Right renal cortex interstitium (tissue), 3 donors: ENCODE measurements at regions not wholly inside any gene's neighbourhood (a gene's known extent, or its start where the extent isn't known, plus 50 kb on each side); places are given as distances from the start of the nearest gene placed in this dataset.
"Not testable (repeated sequence)": the region's sequence is repeated elsewhere in the genome, so short reads cannot be mapped to it uniquely, and the experiment has no call there.

Source experiments
- DNase-seq, 3 donors: peaks; one replicate each; pipeline ENCODE4 v3.0.0-alpha.2; 2013; ENCODE audit warnings: low read depth in 3 of 3, low spot score in 2 of 3

DNA sequence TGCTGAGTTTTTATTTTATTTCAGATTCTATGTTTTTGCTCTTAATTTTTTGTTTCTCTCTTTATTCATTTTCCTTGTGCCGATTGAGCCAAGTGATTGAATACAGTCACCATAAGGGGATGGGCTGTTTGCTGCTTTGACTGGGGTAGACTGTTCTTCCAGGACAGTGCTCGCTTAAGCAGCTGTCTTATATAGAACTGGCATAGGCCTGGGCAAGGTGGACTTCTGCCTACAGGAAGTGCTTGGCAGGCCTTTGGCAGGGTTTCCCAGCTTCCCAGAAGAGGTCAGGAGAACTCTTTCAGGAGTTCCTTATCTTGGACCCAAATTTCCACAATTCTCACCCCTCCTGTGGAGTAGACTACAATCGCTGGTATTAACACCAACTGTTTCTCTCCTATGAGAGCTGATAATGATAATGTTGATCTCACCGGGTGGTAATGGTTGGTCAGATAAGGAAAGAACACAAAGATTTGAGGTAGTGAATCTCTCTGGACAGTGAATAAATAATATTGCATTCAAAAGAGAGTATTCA lies 207.5 kb upstream of the ST6GAL2 start:
- no peak for DNase-seq

DNA sequence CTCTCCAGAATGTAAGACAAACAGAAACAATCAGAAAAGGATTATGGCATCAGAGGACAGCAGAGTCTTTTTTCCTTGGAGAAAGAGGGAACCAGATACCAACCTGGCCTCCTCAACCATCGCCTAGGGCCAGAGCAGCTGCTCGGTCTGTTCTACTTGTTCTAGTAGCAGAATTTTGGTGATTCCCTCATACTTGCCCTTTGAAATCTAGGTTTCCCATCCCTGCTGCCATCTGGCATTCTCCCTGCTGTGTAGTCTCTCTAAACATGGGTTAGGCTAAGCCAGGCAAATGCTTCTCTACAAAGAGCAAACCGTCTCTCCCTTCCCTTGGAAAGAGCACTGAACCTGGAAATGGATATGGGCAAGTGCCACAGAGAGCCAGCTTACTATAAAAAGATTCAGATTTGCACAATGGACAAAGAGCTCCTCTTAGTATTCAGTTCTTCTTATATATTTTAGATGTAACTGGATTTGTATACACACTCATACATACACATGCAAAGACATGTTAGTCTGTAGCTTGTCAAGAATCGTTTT lies 208.6 kb upstream of the ST6GAL2 start:
- DNase-seq, result no peak

DNA sequence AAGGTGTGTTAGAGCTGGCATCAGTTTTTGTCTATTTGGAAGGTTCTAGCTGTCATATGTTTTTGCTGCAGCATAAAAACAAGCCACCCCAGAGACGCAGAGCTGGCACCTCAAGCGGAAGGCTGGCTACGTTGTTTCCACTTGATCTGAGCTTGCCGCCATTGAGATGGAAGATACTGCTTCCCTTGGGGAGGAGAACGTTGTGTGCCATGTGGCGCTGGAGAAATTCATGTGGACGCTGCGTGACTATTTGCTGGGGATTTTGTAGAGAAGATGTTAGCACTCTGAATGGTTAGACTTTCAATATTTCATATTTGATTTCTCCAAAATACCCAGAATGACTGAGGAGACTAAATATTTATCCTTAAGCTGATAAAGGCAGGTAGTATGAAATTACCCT lies 216.2 kb upstream of the ST6GAL2 start:
- no peak for DNase-seq

DNA sequence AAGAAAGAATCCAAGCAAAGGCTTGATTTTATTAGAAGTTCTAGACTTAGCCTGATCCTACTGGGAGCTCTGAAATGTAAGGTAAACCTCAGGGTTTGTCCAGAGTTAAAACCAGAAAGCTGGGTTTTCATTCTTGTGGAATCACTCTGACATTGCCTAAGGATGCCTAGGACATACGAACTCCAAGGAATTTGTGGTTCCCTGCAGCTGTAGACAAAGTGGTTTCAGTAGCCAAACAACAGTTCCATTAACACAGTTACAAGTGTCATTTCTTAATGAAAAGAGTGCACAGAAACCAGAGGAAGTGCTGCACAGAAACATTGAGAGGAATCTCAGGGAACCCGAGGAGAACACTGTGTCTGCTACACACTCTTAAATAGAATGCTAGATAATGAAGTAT lies 221.4 kb upstream of the ST6GAL2 start:
- DNase-seq, result no peak

DNA sequence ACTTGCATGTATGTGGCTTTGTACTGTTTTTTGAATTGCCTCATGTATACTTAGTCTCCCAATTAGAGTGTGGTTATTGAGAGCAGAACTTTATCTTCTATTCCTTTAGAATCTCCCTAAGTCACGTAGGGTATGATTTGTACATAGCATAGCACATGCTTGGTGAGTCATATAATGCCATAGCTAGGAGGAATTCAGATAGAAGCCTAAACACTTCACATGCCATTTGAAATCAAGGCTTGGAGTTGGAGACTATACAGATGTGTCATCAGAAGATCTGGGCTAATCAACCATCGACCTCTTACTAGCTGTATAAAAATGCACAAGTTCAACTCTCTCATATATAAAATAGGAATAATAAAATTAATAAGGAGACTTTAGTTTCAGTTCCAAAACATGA lies 222.6 kb upstream of the ST6GAL2 start:
- DNase-seq, result no peak

DNA sequence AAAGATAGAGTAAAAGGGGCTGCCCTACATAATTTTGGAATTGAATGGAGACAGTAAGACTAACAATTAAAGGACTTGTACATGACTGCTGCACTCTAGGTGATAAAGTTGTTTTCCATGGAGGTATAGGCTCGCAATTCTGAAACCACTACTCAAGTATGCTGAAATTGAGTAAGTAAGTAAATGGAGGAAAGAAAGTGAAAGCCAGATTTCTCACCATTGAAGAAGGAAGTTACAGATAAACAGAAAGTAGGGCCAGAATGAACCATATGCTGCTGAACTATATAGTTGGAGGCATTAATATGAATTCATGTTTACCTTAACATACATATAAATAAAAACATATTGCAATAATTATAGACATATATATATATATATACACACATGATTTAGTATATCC lies 225.7 kb upstream of the ST6GAL2 start:
- no peak for DNase-seq

DNA sequence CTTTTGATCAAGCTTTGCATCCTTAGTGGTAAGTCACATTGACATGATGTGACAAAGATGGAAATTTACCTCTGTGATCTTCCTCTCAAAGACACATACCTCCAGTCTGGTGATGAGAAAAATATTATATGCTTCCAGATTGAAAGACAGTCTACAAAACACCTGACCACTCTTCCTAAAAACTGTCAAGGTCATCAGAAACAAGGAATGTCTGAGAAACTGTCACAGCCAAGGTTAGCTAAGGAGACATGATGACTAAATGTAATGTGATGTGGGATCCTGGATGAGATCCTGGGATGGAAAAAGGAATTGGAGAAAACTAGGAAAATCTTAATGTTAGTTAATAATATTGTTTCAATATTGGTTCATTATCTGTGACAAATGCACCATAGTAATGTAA lies 226.6 kb upstream of the ST6GAL2 start:
- DNase-seq, result no peak

DNA sequence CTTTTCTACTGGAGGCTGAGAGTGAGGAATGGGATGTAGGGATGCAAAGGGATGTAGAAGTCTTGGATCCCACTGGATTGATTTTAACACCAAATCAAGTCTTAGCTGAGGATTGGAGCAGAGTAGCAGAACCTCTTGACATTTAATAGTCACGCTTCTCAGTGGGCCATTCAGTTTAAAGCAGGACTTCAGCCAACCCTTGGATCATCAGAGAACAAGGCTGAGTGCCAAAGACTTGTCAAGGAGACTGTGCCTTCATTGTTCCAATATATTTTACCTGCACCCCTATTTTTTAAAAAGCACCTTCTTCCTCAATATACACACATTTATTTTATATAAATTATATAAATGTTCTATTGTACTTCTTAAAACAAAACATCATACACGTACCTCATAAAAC lies 242.4 kb upstream of the ST6GAL2 start:
- DNase-seq, result no peak

DNA sequence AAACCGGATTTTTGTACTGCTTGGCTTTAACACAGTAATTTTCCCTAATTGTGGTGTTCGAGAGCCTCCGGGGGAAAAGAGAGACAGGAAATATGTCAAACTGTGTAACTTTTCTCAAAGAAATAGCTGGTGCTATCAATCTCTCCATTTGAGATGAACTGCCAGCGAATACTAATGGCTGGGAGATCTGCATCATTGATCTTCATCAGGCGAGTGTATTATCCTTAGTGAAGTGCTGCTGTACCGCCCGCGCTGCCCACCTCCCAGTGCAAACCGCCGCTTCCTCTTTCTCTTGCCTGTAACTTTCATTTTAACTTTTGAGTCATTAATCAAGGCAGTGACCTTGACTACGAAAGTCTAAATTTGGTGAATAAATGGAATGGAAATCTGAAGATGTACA lies 246.1 kb upstream of the ST6GAL2 start:
- no peak for DNase-seq

DNA sequence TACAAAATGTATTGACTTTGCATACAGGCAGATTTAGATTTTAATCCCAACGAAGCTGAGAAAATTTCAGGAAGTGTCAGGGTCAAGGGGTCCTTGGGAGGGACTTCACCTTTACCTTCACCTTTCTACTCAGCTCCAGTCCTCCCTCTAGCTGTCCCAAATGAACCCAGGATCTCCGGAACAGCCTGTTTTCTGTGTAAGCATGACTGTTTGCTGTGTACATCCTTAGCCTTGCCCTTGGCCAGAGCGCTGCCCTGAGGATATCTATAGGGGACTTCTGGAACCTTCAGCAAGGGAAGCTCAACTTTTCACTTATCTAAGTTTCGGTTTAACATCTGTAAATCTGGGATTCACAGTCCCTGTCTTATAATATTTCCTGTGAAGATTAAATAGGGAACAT lies 246.8 kb upstream of the ST6GAL2 start:
- no peak for DNase-seq

DNA sequence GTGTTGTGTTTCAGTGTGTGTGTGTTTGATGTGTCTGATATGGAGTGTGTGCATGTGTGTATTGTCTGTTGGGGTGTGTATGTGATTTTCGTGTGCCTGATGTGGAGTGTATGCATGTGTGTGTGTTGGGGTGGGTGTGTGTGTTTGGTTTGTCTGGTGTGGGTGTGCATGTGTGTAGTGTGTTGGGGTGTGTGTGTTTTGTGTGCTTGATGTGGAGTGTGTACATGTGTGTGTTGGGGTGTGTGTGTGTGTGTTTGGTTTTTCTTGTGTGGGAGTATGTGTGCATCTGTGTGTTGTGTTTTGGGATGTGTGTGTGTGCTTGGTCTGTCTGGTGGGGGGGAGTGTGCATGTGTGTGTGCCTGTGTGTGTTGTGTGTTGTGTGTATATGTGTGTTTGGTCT lies 247.4 kb upstream of the ST6GAL2 start:
- DNase-seq, result no peak

DNA sequence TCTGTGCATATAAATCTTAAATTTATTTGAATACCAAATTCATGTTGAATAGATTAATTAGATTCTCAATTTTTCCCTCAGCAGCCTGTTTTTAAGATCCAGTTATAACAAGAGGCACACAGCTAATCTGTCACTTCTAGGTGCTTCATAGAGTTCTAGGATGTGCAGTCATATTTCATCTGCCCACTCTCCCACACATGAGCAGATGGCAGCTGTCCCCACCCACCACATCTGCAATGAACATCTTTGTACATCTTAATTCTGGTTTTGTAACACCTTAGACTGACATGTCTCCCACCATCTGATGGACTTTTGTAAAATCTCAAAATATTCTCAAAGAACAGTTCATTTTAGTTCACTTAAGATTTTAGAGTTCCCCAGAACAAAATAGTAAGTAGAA lies 250.8 kb upstream of the ST6GAL2 start:
- no peak for DNase-seq

DNA sequence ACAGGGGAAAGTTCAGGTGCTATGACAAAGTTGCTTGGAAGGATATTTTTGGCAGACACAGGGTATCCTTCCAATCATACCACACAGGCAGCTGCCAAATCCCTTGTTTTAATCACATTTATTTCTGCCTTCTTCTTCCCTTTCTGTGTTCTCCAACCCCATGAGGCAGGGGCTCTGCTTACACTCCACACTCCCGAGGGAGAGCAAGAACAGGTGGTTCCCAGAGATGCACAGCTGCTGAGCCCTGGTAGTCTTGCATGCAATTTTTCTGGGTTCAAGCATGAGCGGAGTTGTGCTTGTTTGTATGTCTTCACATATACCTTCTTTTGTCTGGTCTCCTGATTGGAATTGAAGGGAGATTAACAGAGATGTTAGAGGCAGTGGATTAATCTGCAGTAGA lies 251.7 kb upstream of the ST6GAL2 start:
- DNase-seq, result no peak

DNA sequence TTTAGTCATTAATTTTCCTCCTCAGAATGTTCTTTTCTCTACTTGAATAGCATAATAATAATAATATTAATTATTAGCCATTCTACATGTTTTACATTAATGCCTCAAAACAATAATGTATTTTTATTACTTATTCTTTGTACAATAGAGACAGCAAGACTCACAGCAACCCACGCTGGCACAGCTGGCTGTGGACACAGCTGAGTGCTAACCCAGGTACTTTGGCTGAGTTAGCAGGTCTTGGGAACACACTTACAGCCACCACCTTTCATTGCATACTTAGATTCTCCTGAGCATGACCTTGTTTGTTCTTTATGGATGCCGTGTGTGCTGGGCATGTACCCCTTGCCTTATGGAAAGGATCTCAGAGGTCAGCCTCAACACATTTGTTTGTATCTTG lies 260.2 kb upstream of the ST6GAL2 start:
- DNase-seq, result no peak

DNA sequence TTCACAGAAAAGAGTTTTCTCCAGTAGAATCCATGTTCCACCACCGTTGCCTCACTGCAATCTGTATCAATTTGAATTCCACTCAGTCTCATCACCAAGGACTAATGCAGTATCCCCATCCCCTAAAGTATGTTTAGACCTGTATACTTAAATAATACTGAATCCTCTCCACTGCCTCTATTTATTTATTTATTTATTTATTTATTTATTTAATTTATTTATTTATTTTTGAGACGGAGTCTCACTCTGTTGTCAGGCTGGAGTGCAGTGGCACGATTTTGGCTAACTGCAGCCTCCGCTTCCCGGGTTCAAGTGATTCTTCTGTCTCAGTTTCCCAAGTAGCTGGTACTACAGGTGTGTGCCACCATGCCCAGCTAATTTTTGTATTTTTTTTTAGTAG lies 260.7 kb upstream of the ST6GAL2 start:
- DNase-seq, result not testable (repeated sequence)

DNA sequence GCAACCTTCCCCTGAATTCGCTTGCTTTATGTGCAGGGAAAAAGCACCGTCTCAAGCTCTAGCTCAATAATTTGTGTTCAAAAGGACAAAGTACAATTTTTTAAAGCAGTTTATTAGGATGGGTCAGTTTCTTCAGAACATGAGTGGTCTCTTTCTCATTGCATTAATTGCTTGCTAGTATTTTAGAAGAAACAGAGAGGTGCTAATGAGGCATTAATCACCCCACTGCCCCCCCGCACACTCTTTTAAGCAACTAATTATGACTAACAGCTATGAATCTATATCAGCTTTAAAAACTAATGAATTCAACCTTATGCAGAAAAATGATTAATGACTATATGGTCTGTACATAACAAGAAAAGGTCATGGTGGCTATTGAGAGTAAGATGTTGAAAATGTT lies 262.1 kb upstream of the ST6GAL2 start:
- no peak for DNase-seq

DNA sequence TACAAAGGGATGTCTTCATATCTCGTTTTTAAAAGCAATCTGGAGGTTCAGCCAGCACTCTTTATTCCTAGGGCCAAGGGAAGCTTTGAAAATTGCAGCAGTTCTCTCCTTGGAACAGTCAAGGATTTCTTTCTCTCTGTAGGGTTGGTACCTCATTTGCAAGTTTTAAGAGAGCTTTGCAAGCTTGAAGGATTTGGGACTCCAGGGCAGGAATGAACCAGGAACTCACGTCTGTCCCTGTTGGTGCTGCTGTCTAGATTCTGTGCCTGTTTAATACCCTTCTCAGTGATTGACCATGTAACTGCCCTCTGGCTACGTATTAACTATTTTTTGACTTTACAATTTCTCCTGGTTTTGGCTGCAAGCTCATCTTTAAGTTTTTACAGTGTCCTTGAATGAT lies 262.5 kb upstream of the ST6GAL2 start:
- DNase-seq, result no peak

DNA sequence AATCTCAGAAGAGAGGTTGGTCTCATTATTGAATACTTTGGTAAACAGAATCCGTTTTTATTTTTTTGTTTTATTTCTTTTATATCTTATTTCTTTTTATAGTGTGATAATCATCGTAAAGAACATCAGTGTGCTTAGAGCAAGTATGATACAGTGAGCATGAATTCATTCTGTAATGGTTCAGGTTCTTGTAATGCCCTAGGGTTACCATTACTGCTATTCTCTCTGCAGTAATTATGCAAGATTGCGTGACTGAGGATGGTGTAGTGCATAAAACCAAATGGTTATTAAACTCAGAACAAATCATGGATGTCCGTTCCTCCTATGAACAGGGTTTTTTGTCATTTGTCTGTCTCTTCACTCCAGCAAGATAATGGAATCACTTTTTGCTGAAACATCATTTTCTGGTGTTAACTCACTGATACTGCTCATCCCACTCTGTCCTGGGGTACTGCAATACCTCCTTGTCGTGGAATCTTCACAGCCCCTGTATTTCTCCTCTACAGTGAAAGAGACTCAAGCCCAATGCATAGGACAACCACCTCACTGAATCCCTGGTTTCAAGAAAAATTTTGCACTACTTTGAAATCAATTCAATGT lies 274.8 kb upstream of the ST6GAL2 start:
- DNase-seq, result no peak

DNA sequence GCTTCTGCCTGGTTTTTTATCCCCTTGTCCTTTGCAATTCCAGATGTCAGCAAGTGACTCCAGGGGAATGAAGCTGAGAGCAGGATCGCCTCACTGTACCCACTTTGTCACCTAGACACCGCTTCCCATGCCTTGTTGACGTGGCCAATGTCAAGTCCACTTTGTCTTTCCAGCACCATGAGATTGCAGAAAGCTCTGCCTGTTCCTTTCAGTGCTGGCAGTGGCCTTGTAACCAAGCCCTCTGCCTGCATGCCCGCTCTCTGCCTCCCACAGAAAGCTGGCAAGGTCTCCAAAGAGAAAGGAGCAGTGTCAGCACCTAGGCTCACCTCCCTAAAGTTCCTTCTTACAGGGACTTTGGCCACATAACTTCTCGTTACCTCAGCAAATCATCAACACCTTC lies 282.2 kb upstream of the ST6GAL2 start:
- DNase-seq, result no peak

DNA sequence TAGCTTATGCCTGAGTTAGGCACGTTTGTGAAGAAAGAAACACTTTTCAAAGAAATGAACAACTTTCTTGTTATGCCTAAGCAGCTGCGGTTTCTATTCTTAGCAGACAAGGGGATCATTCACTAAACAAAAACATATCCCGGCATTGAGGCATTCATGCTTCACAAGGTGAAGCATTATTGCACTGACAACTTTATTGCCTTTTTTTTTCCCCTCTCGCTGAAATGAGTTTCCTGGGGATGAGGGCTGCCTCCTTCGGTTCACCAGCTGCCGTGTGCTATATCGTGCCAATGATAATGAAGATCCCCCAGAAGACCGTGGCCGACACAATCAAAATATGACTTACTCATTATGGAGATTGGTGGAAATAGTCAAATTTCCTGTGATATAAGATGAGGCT lies 288.2 kb upstream of the ST6GAL2 start:
- no peak for DNase-seq

DNA sequence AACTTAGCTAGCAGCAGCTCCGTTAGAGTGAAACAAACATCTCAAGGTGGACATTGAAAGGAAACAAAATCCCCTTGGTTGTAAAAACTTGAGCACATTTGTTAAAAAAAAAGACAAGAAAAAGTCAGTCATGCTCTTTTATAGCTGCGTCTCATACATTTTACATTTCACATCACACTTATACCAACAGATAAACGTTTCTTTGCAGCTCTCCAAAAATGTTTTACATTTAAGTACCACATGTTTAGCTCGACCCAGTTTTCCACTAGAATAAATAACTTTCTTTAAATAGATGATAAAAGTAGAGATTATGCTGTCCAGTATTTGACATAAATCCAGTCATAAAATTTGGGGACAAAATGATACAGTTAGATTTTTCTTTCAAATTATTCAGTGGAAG lies 297.0 kb upstream of the ST6GAL2 start:
- DNase-seq, result no peak

DNA sequence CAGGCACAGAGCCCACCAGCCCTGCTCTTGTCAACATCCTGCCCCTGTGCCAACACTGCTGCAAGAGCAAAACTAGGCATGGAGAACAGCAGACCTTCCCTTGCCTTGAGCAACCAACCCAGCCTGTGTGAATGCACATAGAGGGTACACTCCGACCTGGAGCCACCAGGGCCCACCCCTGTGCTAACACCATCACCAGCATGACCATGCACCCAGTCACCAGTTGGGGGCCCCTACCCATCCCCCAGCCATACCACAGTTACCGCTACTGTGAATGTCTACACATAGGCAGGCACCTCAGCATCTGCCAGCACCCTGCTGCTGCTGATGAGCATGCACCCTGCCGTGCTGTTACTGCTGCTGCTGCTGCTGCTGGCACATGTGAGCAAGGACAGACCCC lies 301.9 kb upstream of the ST6GAL2 start:
- DNase-seq, result no peak

DNA sequence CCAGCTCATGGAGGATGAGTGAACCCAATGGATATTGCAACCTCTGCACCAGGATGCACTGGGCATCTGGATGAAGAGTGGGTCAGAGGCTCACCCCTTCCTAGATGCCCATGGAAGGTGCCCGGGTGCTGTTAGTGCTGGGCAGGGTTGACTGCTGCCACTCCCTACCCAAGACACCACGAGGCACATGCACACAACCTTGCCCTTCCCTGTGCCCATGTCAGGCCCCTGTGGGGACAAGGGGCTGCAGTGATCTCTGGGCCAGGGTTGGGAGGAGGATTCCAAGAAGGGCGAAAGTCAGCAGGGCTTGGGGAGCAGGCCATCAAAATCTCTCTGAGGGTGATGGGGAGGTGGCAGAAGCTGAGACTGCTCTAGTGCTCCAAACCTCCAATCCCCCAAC lies 309.7 kb upstream of the ST6GAL2 start:
- DNase-seq, result no peak
